ENCODE measurements at regions not wholly inside any gene's neighbourhood (a gene's known extent, or its start where the extent isn't known, plus 50 kb on each side); places are given as distances from the start of the nearest gene placed in this dataset.

GRCh38 chr16:86727632-86728031, 149.3 kb downstream of the FOXL1 start:
- WGBS, result 64% methylated on average over 4 of the region's 4 CpGs
- H3K9me3 ChIP-seq (ENCODE audit: control insufficient read depth in 4 of 4, low read length in 3 of 4), result no peaks in the 10 kb centered on the region
- H3K9ac ChIP-seq (ENCODE audit: low read depth in 1 of 2, low read length in 2 of 2), result no peak overlapping the region
- H3K27ac ChIP-seq (ENCODE audit: low read depth in 1 of 2, low read length in 2 of 2), result no peak overlapping the region
- peaks cover 0 to 10% (median 0%) of the 10 kb centered on the region in 4 donors for H3K27me3 ChIP-seq (ENCODE audit: control insufficient read depth in 4 of 4, insufficient read depth in 4 of 4, low read length in 3 of 4)
- H3K4me3 ChIP-seq (ENCODE audit: low read depth in 1 of 3, low read length in 3 of 3), result no peak overlapping the region
- no peaks in the 10 kb centered on the region for H3K36me3 ChIP-seq (ENCODE audit: control insufficient read depth in 4 of 4, insufficient read depth in 3 of 4, low read depth in 1 of 4, low read length in 3 of 4)
- no peaks in the 10 kb centered on the region for H3K4me1 ChIP-seq (ENCODE audit: control insufficient read depth in 4 of 4, insufficient read depth in 4 of 4, low read length in 3 of 4)
- TF ChIP-seq NR2F2 (IDR thresholded peaks at IDR 0.05) (no peak), SP1 (IDR thresholded peaks at IDR 0.05) (no peak), EGR1 (IDR thresholded peaks at IDR 0.05; ENCODE audit: low read depth in 2 of 2) (no peak), REST (IDR thresholded peaks at IDR 0.05) (no peak), HNF4A (conservative IDR thresholded peaks at IDR 0.05) (no peak), TAF1 (conservative IDR thresholded peaks at IDR 0.05) (no peak), RAD21 (IDR thresholded peaks at IDR 0.05) (no peak), FOXA1 (IDR thresholded peaks at IDR 0.05) (no peak), JUND (IDR thresholded peaks at IDR 0.05) (no peak), YY1 (IDR thresholded peaks at IDR 0.05) (no peak), GABPA (IDR thresholded peaks at IDR 0.05 in 1 of 2, conservative IDR thresholded peaks at IDR 0.05 in 1 of 2) (no peak)
- TF ChIP-seq, protein P1, sequence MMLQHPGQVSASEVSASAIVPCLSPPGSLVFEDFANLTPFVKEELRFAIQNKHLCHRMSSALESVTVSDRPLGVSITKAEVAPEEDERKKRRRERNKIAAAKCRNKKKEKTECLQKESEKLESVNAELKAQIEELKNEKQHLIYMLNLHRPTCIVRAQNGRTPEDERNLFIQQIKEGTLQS (IDR thresholded peaks at IDR 0.05), result no peak
- TF ChIP-seq, protein P2, sequence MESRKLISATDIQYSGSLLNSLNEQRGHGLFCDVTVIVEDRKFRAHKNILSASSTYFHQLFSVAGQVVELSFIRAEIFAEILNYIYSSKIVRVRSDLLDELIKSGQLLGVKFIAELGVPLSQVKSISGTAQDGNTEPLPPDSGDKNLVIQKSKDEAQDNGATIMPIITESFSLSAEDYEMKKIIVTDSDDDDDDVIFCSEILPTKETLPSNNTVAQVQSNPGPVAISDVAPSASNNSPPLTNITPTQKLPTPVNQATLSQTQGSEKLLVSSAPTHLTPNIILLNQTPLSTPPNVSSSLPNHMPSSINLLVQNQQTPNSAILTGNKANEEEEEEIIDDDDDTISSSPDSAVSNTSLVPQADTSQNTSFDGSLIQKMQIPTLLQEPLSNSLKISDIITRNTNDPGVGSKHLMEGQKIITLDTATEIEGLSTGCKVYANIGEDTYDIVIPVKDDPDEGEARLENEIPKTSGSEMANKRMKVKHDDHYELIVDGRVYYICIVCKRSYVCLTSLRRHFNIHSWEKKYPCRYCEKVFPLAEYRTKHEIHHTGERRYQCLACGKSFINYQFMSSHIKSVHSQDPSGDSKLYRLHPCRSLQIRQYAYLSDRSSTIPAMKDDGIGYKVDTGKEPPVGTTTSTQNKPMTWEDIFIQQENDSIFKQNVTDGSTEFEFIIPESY (IDR thresholded peaks at IDR 0.05), result no peak
- TF ChIP-seq, protein P3, sequence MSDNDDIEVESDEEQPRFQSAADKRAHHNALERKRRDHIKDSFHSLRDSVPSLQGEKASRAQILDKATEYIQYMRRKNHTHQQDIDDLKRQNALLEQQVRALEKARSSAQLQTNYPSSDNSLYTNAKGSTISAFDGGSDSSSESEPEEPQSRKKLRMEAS (IDR thresholded peaks at IDR 0.05), result no peak
- TF ChIP-seq, protein P4, sequence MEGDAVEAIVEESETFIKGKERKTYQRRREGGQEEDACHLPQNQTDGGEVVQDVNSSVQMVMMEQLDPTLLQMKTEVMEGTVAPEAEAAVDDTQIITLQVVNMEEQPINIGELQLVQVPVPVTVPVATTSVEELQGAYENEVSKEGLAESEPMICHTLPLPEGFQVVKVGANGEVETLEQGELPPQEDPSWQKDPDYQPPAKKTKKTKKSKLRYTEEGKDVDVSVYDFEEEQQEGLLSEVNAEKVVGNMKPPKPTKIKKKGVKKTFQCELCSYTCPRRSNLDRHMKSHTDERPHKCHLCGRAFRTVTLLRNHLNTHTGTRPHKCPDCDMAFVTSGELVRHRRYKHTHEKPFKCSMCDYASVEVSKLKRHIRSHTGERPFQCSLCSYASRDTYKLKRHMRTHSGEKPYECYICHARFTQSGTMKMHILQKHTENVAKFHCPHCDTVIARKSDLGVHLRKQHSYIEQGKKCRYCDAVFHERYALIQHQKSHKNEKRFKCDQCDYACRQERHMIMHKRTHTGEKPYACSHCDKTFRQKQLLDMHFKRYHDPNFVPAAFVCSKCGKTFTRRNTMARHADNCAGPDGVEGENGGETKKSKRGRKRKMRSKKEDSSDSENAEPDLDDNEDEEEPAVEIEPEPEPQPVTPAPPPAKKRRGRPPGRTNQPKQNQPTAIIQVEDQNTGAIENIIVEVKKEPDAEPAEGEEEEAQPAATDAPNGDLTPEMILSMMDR (IDR thresholded peaks at IDR 0.05; ENCODE audit: low read depth, low read length, missing input control), result no peak
- no peak for DNase-seq (ENCODE audit: low spot score)

- H3K9ac ChIP-seq (ENCODE audit: low read depth in 1 of 2, low read length in 2 of 2), result no peak overlapping the region
- DNase-seq (ENCODE audit: low spot score), result no peak
- no peaks in the 10 kb centered on the region for H3K4me1 ChIP-seq (ENCODE audit: control insufficient read depth in 4 of 4, insufficient read depth in 4 of 4, low read length in 3 of 4)
- no peaks in the 10 kb centered on the region for H3K9me3 ChIP-seq (ENCODE audit: control insufficient read depth in 4 of 4, low read length in 3 of 4)
- 84% methylated on average over 8 of the region's 8 CpGs for WGBS
- peaks cover 0 to 12% (median 0%) of the 10 kb centered on the region in 4 donors for H3K27me3 ChIP-seq (ENCODE audit: control insufficient read depth in 4 of 4, insufficient read depth in 4 of 4, low read length in 3 of 4)
- H3K4me3 ChIP-seq (ENCODE audit: low read depth in 1 of 3, low read length in 3 of 3), result no peak overlapping the region
- H3K27ac ChIP-seq (ENCODE audit: low read depth in 1 of 2, low read length in 2 of 2), result no peak overlapping the region
- no peaks in the 10 kb centered on the region for H3K36me3 ChIP-seq (ENCODE audit: control insufficient read depth in 4 of 4, insufficient read depth in 3 of 4, low read depth in 1 of 4, low read length in 3 of 4)
- TF ChIP-seq, protein P3 (IDR thresholded peaks at IDR 0.05), result no peak
- TF ChIP-seq NR2F2 (IDR thresholded peaks at IDR 0.05) (no peak), TAF1 (conservative IDR thresholded peaks at IDR 0.05) (no peak), RXRA (IDR thresholded peaks at IDR 0.05) (no peak), GABPA (IDR thresholded peaks at IDR 0.05 in 1 of 2, conservative IDR thresholded peaks at IDR 0.05 in 1 of 2) (no peak), EGR1 (IDR thresholded peaks at IDR 0.05; ENCODE audit: low read depth in 2 of 2) (no peak), HNF4A (conservative IDR thresholded peaks at IDR 0.05) (no peak), FOXA1 (IDR thresholded peaks at IDR 0.05) (no peak), YY1 (IDR thresholded peaks at IDR 0.05) (no peak), RAD21 (IDR thresholded peaks at IDR 0.05) (no peak), SP1 (IDR thresholded peaks at IDR 0.05) (no peak), JUND (IDR thresholded peaks at IDR 0.05) (no peak), REST (IDR thresholded peaks at IDR 0.05) (no peak)
- TF ChIP-seq, protein P2 (IDR thresholded peaks at IDR 0.05), result no peak
Observed at GRCh38 chr16:86729686-86730085, 151.3 kb downstream of the FOXL1 start.

Measured in liver (tissue), 8 donors.